Neural cell (in vitro differentiated cells): ENCODE measurements at regions not wholly inside any gene's neighbourhood (a gene's known extent, or its start where the extent isn't known, plus 50 kb on each side); places are given as distances from the start of the nearest gene placed in this dataset.

ENCODE experiments used
- H2AFZ ChIP-seq: fragments of 200-600, 300-800 bp; sonication (generic), shearing (Covaris generic); 2 replicates; pipeline ENCODE4 v1.6.0; 2014; ENCODE audit warnings: low read depth, mild to moderate bottlenecking, antibody characterized with exemption, low read length, moderate library complexity
- H3F3A ChIP-seq: fragments of 200-600 bp; shearing (Covaris generic); 2 replicates; pipeline ENCODE4 v1.6.1; 2016; ENCODE audit warnings: mild to moderate bottlenecking, moderate library complexity, mixed read lengths, antibody characterized with exemption, low read length; ENCODE audit not compliant: insufficient read depth, poor library complexity, severe bottlenecking
- H3K27ac ChIP-seq: fragments of 200-600, 300-800 bp; sonication (generic), shearing (Covaris generic); 2 replicates; pipeline ENCODE4 v1.5.1; 2014; ENCODE audit warnings: mild to moderate bottlenecking, low read length, moderate library complexity
- H3K27me3 ChIP-seq: fragments of 300-800, 200-600 bp; sonication (generic), shearing (Covaris generic); 2 replicates; pipeline ENCODE4 v1.6.0; 2014; ENCODE audit warnings: mild to moderate bottlenecking, low read depth, low read length, moderate library complexity; ENCODE audit not compliant: insufficient read depth
- H3K36me3 ChIP-seq: fragments of 300-800, 200-600 bp; sonication (generic), shearing (Covaris generic); 2 replicates; pipeline ENCODE4 v1.5.1; 2014; ENCODE audit warnings: mild to moderate bottlenecking, antibody characterized with exemption, low read length, moderate library complexity; ENCODE audit not compliant: insufficient read depth
- H3K4me2 ChIP-seq: fragments of 300-800, 200-600 bp; sonication (generic), shearing (Covaris generic); 2 replicates; pipeline ENCODE4 v1.6.0; 2014; ENCODE audit warnings: mild to moderate bottlenecking, low read length
- H3K4me3 ChIP-seq: fragments of 300-800, 200-600 bp; sonication (generic), shearing (Covaris generic); 2 replicates; pipeline ENCODE4 v1.5.1; 2014; ENCODE audit warnings: mild to moderate bottlenecking, low read length, moderate library complexity
- H3K79me2 ChIP-seq: fragments of 200-600 bp; shearing (Covaris generic); replicated peaks from 2 replicates; pipeline ENCODE4 v1.6.0; 2014; ENCODE audit warnings: mild to moderate bottlenecking, low read length, moderate library complexity; ENCODE audit not compliant: insufficient read depth
- H3K9ac ChIP-seq: fragments of 300-800, 200-600 bp; sonication (generic), shearing (Covaris generic); 2 replicates; pipeline ENCODE4 v1.6.1; 2016; ENCODE audit warnings: mild to moderate bottlenecking, low read length, mixed read lengths
- H3K9me2 ChIP-seq: fragments of 200-600 bp; shearing (Covaris generic); 2 replicates; pipeline ENCODE4 v1.6.1; 2016; ENCODE audit warnings: mild to moderate bottlenecking, low read length, mixed read lengths; ENCODE audit not compliant: insufficient read depth
- H3K9me3 ChIP-seq: fragments of 200-600, 300-800 bp; sonication (generic), shearing (Covaris generic); 2 replicates; pipeline ENCODE4 v1.6.1; 2016; ENCODE audit warnings: mild to moderate bottlenecking, mixed run types, low read length, moderate library complexity, mixed read lengths
- H4K20me1 ChIP-seq: fragments of 200-600 bp; shearing (Covaris generic); 2 replicates; pipeline ENCODE4 v1.6.1; 2016; ENCODE audit warnings: mild to moderate bottlenecking, mixed run types; ENCODE audit not compliant: insufficient read depth
- CTCF ChIP-seq: fragments of 450-650 bp; IDR thresholded peaks from 2 replicates; pipeline ENCODE4 v1.5.1; 2014; ENCODE audit warnings: antibody characterized with exemption, mild to moderate bottlenecking, moderate library complexity; ENCODE audit not compliant: poor library complexity, severe bottlenecking
- EP300 ChIP-seq: fragments of 450-650 bp; conservative IDR thresholded peaks from 2 replicates; pipeline ENCODE4 v1.6.1; 2014; ENCODE audit warnings: antibody characterized with exemption, mild to moderate bottlenecking, moderate library complexity; ENCODE audit not compliant: poor library complexity, severe bottlenecking
- EZH2 ChIP-seq: fragments of 200-600, 300-800 bp; shearing (Covaris generic), sonication (generic); IDR thresholded peaks from 2 replicates; pipeline ENCODE4 v1.6.1; 2014; ENCODE audit warnings: antibody characterized with exemption, low read length, borderline replicate concordance, mild to moderate bottlenecking; ENCODE audit not compliant: insufficient read depth, poor library complexity, severe bottlenecking
- MXI1 ChIP-seq: fragments of 450-650 bp; conservative IDR thresholded peaks from 2 replicates; pipeline ENCODE4 v1.6.1; 2014; ENCODE audit warnings: antibody characterized with exemption, mild to moderate bottlenecking; ENCODE audit not compliant: poor library complexity, severe bottlenecking
- POLR2AphosphoS5 ChIP-seq: IDR thresholded peaks from 2 replicates; pipeline ENCODE4 v1.6.1; 2012
- RAD21 ChIP-seq: fragments of 450-650 bp; conservative IDR thresholded peaks from 2 replicates; pipeline ENCODE4 v1.6.1; 2014; ENCODE audit warnings: antibody characterized with exemption, mild to moderate bottlenecking, moderate library complexity
- REST ChIP-seq: IDR thresholded peaks from 2 replicates; pipeline ENCODE4 v1.6.1; 2012; ENCODE audit warnings: borderline replicate concordance
- SMC3 ChIP-seq: fragments of 450-650 bp; conservative IDR thresholded peaks from 2 replicates; pipeline ENCODE4 v1.6.1; 2014; ENCODE audit warnings: antibody characterized with exemption, mild to moderate bottlenecking, moderate library complexity; ENCODE audit not compliant: poor library complexity
- TAF1 ChIP-seq: IDR thresholded peaks from 2 replicates; pipeline ENCODE4 v1.6.1; 2012; ENCODE audit warnings: low read depth

GRCh38 chr11:97620007-97620406 is 1230.2 kb downstream of the JRKL start:
- no peaks in the 10 kb centered on the region for H3F3A ChIP-seq
- no peak overlapping the region for H2AFZ ChIP-seq
- H3K9ac ChIP-seq, result no peak overlapping the region
- H4K20me1 ChIP-seq, result no peaks in the 10 kb centered on the region
- no peak overlapping the region for H3K27ac ChIP-seq
- no peaks in the 10 kb centered on the region for H3K79me2 ChIP-seq
- TF ChIP-seq REST (no peak), RAD21 (no peak), EZH2 (no peak), TAF1 (no peak), CTCF (no peak), SMC3 (no peak)
- no peaks in the 10 kb centered on the region for H3K9me2 ChIP-seq
- H3K27me3 ChIP-seq, result no peaks in the 10 kb centered on the region
- H3K4me3 ChIP-seq, result no peak overlapping the region
- no peaks in the 10 kb centered on the region for H3K9me3 ChIP-seq
- no peak overlapping the region for H3K4me2 ChIP-seq
- no peaks in the 10 kb centered on the region for H3K36me3 ChIP-seq

- Histone ChIP-seq H3F3A (no peaks in the 10 kb centered on the region), H3K9me2 (no peaks in the 10 kb centered on the region), H3K9ac (no peak overlapping the region), H3K27ac (no peak overlapping the region), H3K9me3 (no peaks in the 10 kb centered on the region), H2AFZ (no peak overlapping the region), H3K79me2 (no peaks in the 10 kb centered on the region), H4K20me1 (no peaks in the 10 kb centered on the region), H3K4me2 (no peak overlapping the region), H3K4me3 (no peak overlapping the region), H3K36me3 (no peaks in the 10 kb centered on the region), H3K27me3 (no peaks in the 10 kb centered on the region)
- no peak for TF ChIP-seq EP300
- TF ChIP-seq TAF1, result no peak
- TF ChIP-seq MXI1, result no peak
- TF ChIP-seq CTCF, result no peak
- no peak for TF ChIP-seq SMC3
- TF ChIP-seq POLR2AphosphoS5, result no peak
- no peak for TF ChIP-seq RAD21
- TF ChIP-seq EZH2, result no peak
- TF ChIP-seq REST, result no peak
These were observed 1231.5 kb downstream of the JRKL start for GRCh38 chr11:97621282-97621681.
